ENCODE measurements at regions not wholly inside any gene's neighbourhood (a gene's known extent, or its start where the extent isn't known, plus 50 kb on each side); places are given as distances from the start of the nearest gene placed in this dataset.

- intact Hi-C loops (cut with micrococcal nuclease), result no loop called here
Measured at GRCh38 chr6:12421596-12421995, 131.4 kb downstream of the EDN1 start.

GRCh38 chr6:12422848-12423247, 132.7 kb downstream of the EDN1 start:
- intact Hi-C loops (cut with micrococcal nuclease), result no loop called here

GRCh38 chr6:12423832-12424231, 133.7 kb downstream of the EDN1 start:
- intact Hi-C loops (cut with micrococcal nuclease), result no loop called here

GRCh38 chr6:12426121-12426520, 136.0 kb downstream of the EDN1 start:
- intact Hi-C loops (cut with micrococcal nuclease), result no loop called here

GRCh38 chr6:12431023-12431422, 140.9 kb downstream of the EDN1 start:
- intact Hi-C loops (cut with micrococcal nuclease), result no loop called here

GRCh38 chr6:12436224-12436623, 146.1 kb downstream of the EDN1 start:
- intact Hi-C loops (cut with micrococcal nuclease), result no loop called here

- intact Hi-C loops (cut with micrococcal nuclease), result no loop called here
Measured at GRCh38 chr6:12436683-12437082, 146.5 kb downstream of the EDN1 start.

- intact Hi-C loops (cut with micrococcal nuclease), result no loop called here
Measured at GRCh38 chr6:12439296-12439695, 149.1 kb downstream of the EDN1 start.

GRCh38 chr6:12440981-12441380, 150.8 kb downstream of the EDN1 start:
- intact Hi-C loops (cut with micrococcal nuclease), result no loop called here

- intact Hi-C loops (cut with micrococcal nuclease), result no loop called here
Measured at GRCh38 chr6:12442455-12442854, 152.3 kb downstream of the EDN1 start.

- intact Hi-C loops (cut with micrococcal nuclease), result no loop called here
Measured at GRCh38 chr6:12446394-12446793, 156.2 kb downstream of the EDN1 start.

GRCh38 chr6:12449447-12449846, 159.3 kb downstream of the EDN1 start:
- intact Hi-C loops (cut with micrococcal nuclease), result no loop called here

- intact Hi-C loops (cut with micrococcal nuclease), result no loop called here
Measured at GRCh38 chr6:12450467-12450866, 160.3 kb downstream of the EDN1 start.

- intact Hi-C loops (cut with micrococcal nuclease), result no loop called here
Measured at GRCh38 chr6:12456343-12456742, 166.2 kb downstream of the EDN1 start.

GRCh38 chr6:12457094-12457493, 166.9 kb downstream of the EDN1 start:
- intact Hi-C loops (cut with micrococcal nuclease), result no loop called here

GRCh38 chr6:12458558-12458957, 168.4 kb downstream of the EDN1 start:
- intact Hi-C loops (cut with micrococcal nuclease), result no loop called here

GRCh38 chr6:12459945-12460661, 169.9 kb downstream of the EDN1 start:
- intact Hi-C loops (cut with micrococcal nuclease), result no loop called here

GRCh38 chr6:12467706-12468670, 177.8 kb downstream of the EDN1 start:
- intact Hi-C loops (cut with micrococcal nuclease), result no loop called here

- intact Hi-C loops (cut with micrococcal nuclease), result no loop called here
Measured at GRCh38 chr6:12472601-12473038, 182.5 kb downstream of the EDN1 start.

- intact Hi-C loops (cut with micrococcal nuclease), result no loop called here
Measured at GRCh38 chr6:12473494-12473893, 183.3 kb downstream of the EDN1 start.

GRCh38 chr6:12474167-12475140, 184.3 kb downstream of the EDN1 start:
- intact Hi-C loops (cut with micrococcal nuclease), result no loop called here
